ENCODE measurements at regions not wholly inside any gene's neighbourhood (a gene's known extent, or its start where the extent isn't known, plus 50 kb on each side); places are given as distances from the start of the nearest gene placed in this dataset.

GRCh38 chr2:7951001-7951400 is 730.9 kb upstream of the ID2 start:
- TF ChIP-seq EP300 (IDR thresholded peaks at IDR 0.05) (no peak), POLR2A (IDR thresholded peaks at IDR 0.05; ENCODE audit: low read length) (no peak), CTCF (IDR thresholded peaks at IDR 0.05) (no peak), REST (IDR thresholded peaks at IDR 0.05) (no peak), NR3C1 (IDR thresholded peaks at IDR 0.05) (no peak), PHF8 (IDR thresholded peaks at IDR 0.05; ENCODE audit: borderline replicate concordance, low read depth) (no peak), RNF2 (IDR thresholded peaks at IDR 0.05; ENCODE audit: borderline replicate concordance, low read depth) (no peak), JUN (IDR thresholded peaks at IDR 0.05) (no peak), KDM1A (IDR thresholded peaks at IDR 0.05; ENCODE audit: low read depth) (no peak), BHLHE40 (IDR thresholded peaks at IDR 0.05; ENCODE audit: low read depth, low read length) (no peak), USF2 (IDR thresholded peaks at IDR 0.05) (no peak)
- TF ChIP-seq, protein P1, sequence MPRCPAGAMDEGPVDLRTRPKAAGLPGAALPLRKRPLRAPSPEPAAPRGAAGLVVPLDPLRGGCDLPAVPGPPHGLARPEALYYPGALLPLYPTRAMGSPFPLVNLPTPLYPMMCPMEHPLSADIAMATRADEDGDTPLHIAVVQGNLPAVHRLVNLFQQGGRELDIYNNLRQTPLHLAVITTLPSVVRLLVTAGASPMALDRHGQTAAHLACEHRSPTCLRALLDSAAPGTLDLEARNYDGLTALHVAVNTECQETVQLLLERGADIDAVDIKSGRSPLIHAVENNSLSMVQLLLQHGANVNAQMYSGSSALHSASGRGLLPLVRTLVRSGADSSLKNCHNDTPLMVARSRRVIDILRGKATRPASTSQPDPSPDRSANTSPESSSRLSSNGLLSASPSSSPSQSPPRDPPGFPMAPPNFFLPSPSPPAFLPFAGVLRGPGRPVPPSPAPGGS (IDR thresholded peaks at IDR 0.05) = no peak
